ENCODE measurements at regions not wholly inside any gene's neighbourhood (a gene's known extent, or its start where the extent isn't known, plus 50 kb on each side); places are given as distances from the start of the nearest gene placed in this dataset.
"Not testable (repeated sequence)": the region's sequence is repeated elsewhere in the genome, so short reads cannot be mapped to it uniquely, and the experiment has no call there.

GRCh38 chr2:204407204-204408014 is 137.9 kb upstream of the PARD3B start:
- H3K4me3 ChIP-seq (ENCODE audit: insufficient read length, low read depth) = no peak overlapping the region
- H3K9me3 ChIP-seq (ENCODE audit: insufficient read depth, low read length) = peaks cover 6% of the 10 kb centered on the region; the same call in 1 of the 2 replicates
- H3K9ac ChIP-seq (ENCODE audit: insufficient read length, low read depth) = no peak overlapping the region
- no peaks in the 10 kb centered on the region for H3K36me3 ChIP-seq (ENCODE audit: insufficient read depth, insufficient read length, low read length)
- no peaks in the 10 kb centered on the region for H3K4me1 ChIP-seq (ENCODE audit: insufficient read depth, insufficient read length)
- TF ChIP-seq ZNF274 (IDR thresholded peaks at IDR 0.05; ENCODE audit: low read depth, low read length) (no peak), YY1 (IDR thresholded peaks at IDR 0.05; ENCODE audit: insufficient read depth, insufficient read length) (no peak), SUZ12 (IDR thresholded peaks at IDR 0.05; ENCODE audit: extremely low read depth, insufficient read depth, insufficient read length) (no peak)
- DNase-seq (ENCODE audit: low read depth, low spot score) = no peak
- H3K27me3 ChIP-seq (ENCODE audit: insufficient read depth, insufficient read length) = no peaks in the 10 kb centered on the region

- not testable (repeated sequence) for H3K27me3 ChIP-seq (ENCODE audit: insufficient read depth, insufficient read length); H3K4me1 ChIP-seq (ENCODE audit: insufficient read depth, insufficient read length); H3K36me3 ChIP-seq (ENCODE audit: insufficient read depth, insufficient read length, low read length); H3K4me3 ChIP-seq (ENCODE audit: insufficient read length, low read depth); DNase-seq (ENCODE audit: low read depth, low spot score); H3K9ac ChIP-seq (ENCODE audit: insufficient read length, low read depth)
- peaks cover 27% of the 10 kb centered on the region; the same call in 1 of the 2 replicates for H3K9me3 ChIP-seq (ENCODE audit: insufficient read depth, low read length)
These were observed 132.5 kb upstream of the PARD3B start for GRCh38 chr2:204412782-204413181.

GRCh38 chr2:204415406-204416181 is 129.7 kb upstream of the PARD3B start:
- Histone ChIP-seq H3K9ac (ENCODE audit: insufficient read length, low read depth) (no peak overlapping the region), H3K9me3 (ENCODE audit: insufficient read depth, low read length) (peaks cover 27% of the 10 kb centered on the region; the same call in 1 of the 2 replicates), H3K36me3 (ENCODE audit: insufficient read depth, insufficient read length, low read length) (no peaks in the 10 kb centered on the region), H3K27me3 (ENCODE audit: insufficient read depth, insufficient read length) (no peaks in the 10 kb centered on the region), H3K4me1 (ENCODE audit: insufficient read depth, insufficient read length) (no peaks in the 10 kb centered on the region), H3K4me3 (ENCODE audit: insufficient read length, low read depth) (no peak overlapping the region)
- TF ChIP-seq YY1 (IDR thresholded peaks at IDR 0.05; ENCODE audit: insufficient read depth, insufficient read length) = no peak
- TF ChIP-seq SUZ12 (IDR thresholded peaks at IDR 0.05; ENCODE audit: extremely low read depth, insufficient read depth, insufficient read length) = no peak
- no peak for TF ChIP-seq ZNF274 (IDR thresholded peaks at IDR 0.05; ENCODE audit: low read depth, low read length)
- no peak for DNase-seq (ENCODE audit: low read depth, low spot score)

- no peaks in the 10 kb centered on the region for H3K36me3 ChIP-seq (ENCODE audit: insufficient read depth, insufficient read length, low read length)
- TF ChIP-seq SUZ12 (IDR thresholded peaks at IDR 0.05; ENCODE audit: extremely low read depth, insufficient read depth, insufficient read length) (no peak), YY1 (IDR thresholded peaks at IDR 0.05; ENCODE audit: insufficient read depth, insufficient read length) (no peak), ZNF274 (IDR thresholded peaks at IDR 0.05; ENCODE audit: low read depth, low read length) (no peak)
- DNase-seq (ENCODE audit: low read depth, low spot score) = no peak
- H3K27me3 ChIP-seq (ENCODE audit: insufficient read depth, insufficient read length) = no peaks in the 10 kb centered on the region
- peaks cover 27% of the 10 kb centered on the region; the same call in 1 of the 2 replicates for H3K9me3 ChIP-seq (ENCODE audit: insufficient read depth, low read length)
- H3K4me1 ChIP-seq (ENCODE audit: insufficient read depth, insufficient read length) = no peaks in the 10 kb centered on the region
- no peak overlapping the region for H3K9ac ChIP-seq (ENCODE audit: insufficient read length, low read depth)
- no peak overlapping the region for H3K4me3 ChIP-seq (ENCODE audit: insufficient read length, low read depth)
These were observed 129.0 kb upstream of the PARD3B start for GRCh38 chr2:204416236-204416635.

- H3K36me3 ChIP-seq (ENCODE audit: insufficient read depth, insufficient read length, low read length) = no peaks in the 10 kb centered on the region
- H3K27me3 ChIP-seq (ENCODE audit: insufficient read depth, insufficient read length) = no peaks in the 10 kb centered on the region
- TF ChIP-seq ZNF274 (IDR thresholded peaks at IDR 0.05; ENCODE audit: low read depth, low read length) (no peak), SUZ12 (IDR thresholded peaks at IDR 0.05; ENCODE audit: extremely low read depth, insufficient read depth, insufficient read length) (no peak), YY1 (IDR thresholded peaks at IDR 0.05; ENCODE audit: insufficient read depth, insufficient read length) (no peak)
- no peak overlapping the region for H3K4me3 ChIP-seq (ENCODE audit: insufficient read length, low read depth)
- H3K9ac ChIP-seq (ENCODE audit: insufficient read length, low read depth) = no peak overlapping the region
- H3K9me3 ChIP-seq (ENCODE audit: insufficient read depth, low read length) = no peaks in the 10 kb centered on the region
- DNase-seq (ENCODE audit: low read depth, low spot score) = no peak
- H3K4me1 ChIP-seq (ENCODE audit: insufficient read depth, insufficient read length) = no peaks in the 10 kb centered on the region
These were observed 119.5 kb upstream of the PARD3B start for GRCh38 chr2:204425821-204426220.

- TF ChIP-seq YY1 (IDR thresholded peaks at IDR 0.05; ENCODE audit: insufficient read depth, insufficient read length) (no peak), SUZ12 (IDR thresholded peaks at IDR 0.05; ENCODE audit: extremely low read depth, insufficient read depth, insufficient read length) (no peak), ZNF274 (IDR thresholded peaks at IDR 0.05; ENCODE audit: low read depth, low read length) (no peak)
- Histone ChIP-seq H3K4me3 (ENCODE audit: insufficient read length, low read depth) (no peak overlapping the region), H3K9me3 (ENCODE audit: insufficient read depth, low read length) (peaks cover 12% of the 10 kb centered on the region; the same call in 1 of the 2 replicates), H3K36me3 (ENCODE audit: insufficient read depth, insufficient read length, low read length) (no peaks in the 10 kb centered on the region), H3K27me3 (ENCODE audit: insufficient read depth, insufficient read length) (no peaks in the 10 kb centered on the region), H3K4me1 (ENCODE audit: insufficient read depth, insufficient read length) (no peaks in the 10 kb centered on the region), H3K9ac (ENCODE audit: insufficient read length, low read depth) (no peak overlapping the region)
- no peak for DNase-seq (ENCODE audit: low read depth, low spot score)
These were observed 116.6 kb upstream of the PARD3B start for GRCh38 chr2:204428675-204429074.

- no peaks in the 10 kb centered on the region for H3K4me1 ChIP-seq (ENCODE audit: insufficient read depth, insufficient read length)
- no peak overlapping the region for H3K4me3 ChIP-seq (ENCODE audit: insufficient read length, low read depth)
- TF ChIP-seq ZNF274 (IDR thresholded peaks at IDR 0.05; ENCODE audit: low read depth, low read length) (no peak), YY1 (IDR thresholded peaks at IDR 0.05; ENCODE audit: insufficient read depth, insufficient read length) (no peak), SUZ12 (IDR thresholded peaks at IDR 0.05; ENCODE audit: extremely low read depth, insufficient read depth, insufficient read length) (no peak)
- H3K36me3 ChIP-seq (ENCODE audit: insufficient read depth, insufficient read length, low read length) = no peaks in the 10 kb centered on the region
- no peak for DNase-seq (ENCODE audit: low read depth, low spot score)
- no peaks in the 10 kb centered on the region for H3K27me3 ChIP-seq (ENCODE audit: insufficient read depth, insufficient read length)
- no peak overlapping the region for H3K9ac ChIP-seq (ENCODE audit: insufficient read length, low read depth)
- H3K9me3 ChIP-seq (ENCODE audit: insufficient read depth, low read length) = peaks cover 12% of the 10 kb centered on the region; the same call in 1 of the 2 replicates
These were observed 113.7 kb upstream of the PARD3B start for GRCh38 chr2:204431529-204431928.

All from NT2/D1 (cell line).